GM18508 (cell line): ENCODE measurements at regions not wholly inside any gene's neighbourhood (a gene's known extent, or its start where the extent isn't known, plus 50 kb on each side); places are given as distances from the start of the nearest gene placed in this dataset.
"Not testable (repeated sequence)": the region's sequence is repeated elsewhere in the genome, so short reads cannot be mapped to it uniquely, and the experiment has no call there.

Experiments used
- ATAC-seq: cut with Tn5 transposase; IDR thresholded peaks from one replicate; pipeline ENCODE4 v1.9.1; 2021; ENCODE audit warnings: moderate number of reproducible peaks; ENCODE audit not compliant: insufficient read depth, unreplicated experiment

- no peak for ATAC-seq
Observed at GRCh38 chr14:105930572-105930971, 404.2 kb downstream of the TMEM121 start.

- no peak for ATAC-seq
Observed at GRCh38 chr14:105931808-105932483, 405.6 kb downstream of the TMEM121 start.

- ATAC-seq, result no peak
Observed at GRCh38 chr14:105933238-105933637, 406.9 kb downstream of the TMEM121 start.

GRCh38 chr14:105935384-105935783 is 409.0 kb downstream of the TMEM121 start:
- ATAC-seq, result no peak

GRCh38 chr14:105937253-105938054 is 411.1 kb downstream of the TMEM121 start:
- ATAC-seq, result no peak

- no peak for ATAC-seq
Observed at GRCh38 chr14:105938055-105938863, 411.9 kb downstream of the TMEM121 start.

GRCh38 chr14:105938959-105939358 is 412.6 kb downstream of the TMEM121 start:
- ATAC-seq, result no peak

GRCh38 chr14:105939810-105940508 is 413.6 kb downstream of the TMEM121 start:
- no peak for ATAC-seq

GRCh38 chr14:105940534-105941225 is 414.3 kb downstream of the TMEM121 start:
- ATAC-seq, result no peak

GRCh38 chr14:105941226-105942166 is 415.1 kb downstream of the TMEM121 start:
- ATAC-seq, result no peak

- ATAC-seq, result not testable (repeated sequence)
Observed at GRCh38 chr14:105942725-105943124, 416.3 kb downstream of the TMEM121 start.

- ATAC-seq, result no peak
Observed at GRCh38 chr14:105943973-105944602, 417.7 kb downstream of the TMEM121 start.

- ATAC-seq, result no peak
Observed at GRCh38 chr14:105944632-105945610, 418.5 kb downstream of the TMEM121 start.

- ATAC-seq, result no peak
Observed at GRCh38 chr14:105945896-105946295, 419.5 kb downstream of the TMEM121 start.

GRCh38 chr14:105947599-105947998 is 421.2 kb downstream of the TMEM121 start:
- ATAC-seq, result no peak

GRCh38 chr14:105948955-105949354 is 422.6 kb downstream of the TMEM121 start:
- ATAC-seq, result not testable (repeated sequence)

GRCh38 chr14:105950364-105950892 is 424.0 kb downstream of the TMEM121 start:
- not testable (repeated sequence) for ATAC-seq
